ENCODE measurements at regions not wholly inside any gene's neighbourhood (a gene's known extent, or its start where the extent isn't known, plus 50 kb on each side); places are given as distances from the start of the nearest gene placed in this dataset.

- ChIA-PET CTCF (no interaction called here), POLR2A (no interaction called here)
- Mint-ChIP-seq H3K9me3 (no peaks in the 10 kb centered on the region), H3K36me3 (ENCODE audit: low read depth) (no peaks in the 10 kb centered on the region), H3K4me3 (no peak overlapping the region), H3K27me3 (no peaks in the 10 kb centered on the region), H3K4me1 (no peaks in the 10 kb centered on the region), H3K27ac (no peak overlapping the region)
- no peak for DNase-seq
Observed at GRCh38 chr2:164439885-164440284, 181.4 kb downstream of the GRB14 start.

- H3K36me3 Mint-ChIP-seq (ENCODE audit: low read depth) = no peaks in the 10 kb centered on the region
- no peak overlapping the region for H3K4me3 Mint-ChIP-seq
- no peak overlapping the region for H3K27ac Mint-ChIP-seq
- no peaks in the 10 kb centered on the region for H3K4me1 Mint-ChIP-seq
- POLR2A ChIA-PET = no interaction called here
- CTCF ChIA-PET = no interaction called here
- no peaks in the 10 kb centered on the region for H3K27me3 Mint-ChIP-seq
- no peak for DNase-seq
- H3K9me3 Mint-ChIP-seq = no peaks in the 10 kb centered on the region
Observed at GRCh38 chr2:164439235-164439634, 182.0 kb downstream of the GRB14 start.

GRCh38 chr2:164438490-164439205 lies 182.6 kb downstream of the GRB14 start:
- no peak overlapping the region for H3K4me3 Mint-ChIP-seq
- no peak overlapping the region for H3K27ac Mint-ChIP-seq
- ChIA-PET CTCF (no interaction called here), POLR2A (no interaction called here)
- H3K27me3 Mint-ChIP-seq = no peaks in the 10 kb centered on the region
- no peaks in the 10 kb centered on the region for H3K36me3 Mint-ChIP-seq (ENCODE audit: low read depth)
- no peak for DNase-seq
- H3K9me3 Mint-ChIP-seq = no peaks in the 10 kb centered on the region
- H3K4me1 Mint-ChIP-seq = no peaks in the 10 kb centered on the region

GRCh38 chr2:164436131-164436530 lies 185.2 kb downstream of the GRB14 start:
- H3K4me1 Mint-ChIP-seq = no peaks in the 10 kb centered on the region
- DNase-seq = no peak
- POLR2A ChIA-PET = no interaction called here
- no peaks in the 10 kb centered on the region for H3K27me3 Mint-ChIP-seq
- no peaks in the 10 kb centered on the region for H3K36me3 Mint-ChIP-seq (ENCODE audit: low read depth)
- no peak overlapping the region for H3K4me3 Mint-ChIP-seq
- CTCF ChIA-PET = no interaction called here
- H3K9me3 Mint-ChIP-seq = no peaks in the 10 kb centered on the region
- no peak overlapping the region for H3K27ac Mint-ChIP-seq

- ChIA-PET POLR2A (no interaction called here), CTCF (no interaction called here)
- no peak for DNase-seq
- H3K4me1 Mint-ChIP-seq = no peaks in the 10 kb centered on the region
- no peaks in the 10 kb centered on the region for H3K9me3 Mint-ChIP-seq
- H3K36me3 Mint-ChIP-seq (ENCODE audit: low read depth) = no peaks in the 10 kb centered on the region
- H3K27me3 Mint-ChIP-seq = no peaks in the 10 kb centered on the region
- no peak overlapping the region for H3K27ac Mint-ChIP-seq
- H3K4me3 Mint-ChIP-seq = no peak overlapping the region
Observed at GRCh38 chr2:164430166-164430783, 191.0 kb downstream of the GRB14 start.

GRCh38 chr2:164429354-164429753 lies 191.9 kb downstream of the GRB14 start:
- no peak overlapping the region for H3K27ac Mint-ChIP-seq
- ChIA-PET POLR2A (no interaction called here), CTCF (no interaction called here)
- no peaks in the 10 kb centered on the region for H3K9me3 Mint-ChIP-seq
- H3K36me3 Mint-ChIP-seq (ENCODE audit: low read depth) = no peaks in the 10 kb centered on the region
- no peaks in the 10 kb centered on the region for H3K27me3 Mint-ChIP-seq
- DNase-seq = no peak
- H3K4me1 Mint-ChIP-seq = no peaks in the 10 kb centered on the region
- H3K4me3 Mint-ChIP-seq = no peak overlapping the region

- Mint-ChIP-seq H3K36me3 (ENCODE audit: low read depth) (no peaks in the 10 kb centered on the region), H3K4me1 (no peaks in the 10 kb centered on the region), H3K27me3 (no peaks in the 10 kb centered on the region), H3K9me3 (no peaks in the 10 kb centered on the region), H3K27ac (no peak overlapping the region), H3K4me3 (no peak overlapping the region)
- CTCF ChIA-PET = no interaction called here
- no peak for DNase-seq
- POLR2A ChIA-PET = no interaction called here
Observed at GRCh38 chr2:164427111-164427510, 194.2 kb downstream of the GRB14 start.

GRCh38 chr2:164420787-164421186 lies 200.5 kb downstream of the GRB14 start:
- no peak overlapping the region for H3K27ac Mint-ChIP-seq
- ChIA-PET POLR2A (no interaction called here), CTCF (no interaction called here)
- no peak for DNase-seq
- H3K36me3 Mint-ChIP-seq (ENCODE audit: low read depth) = no peaks in the 10 kb centered on the region
- H3K4me1 Mint-ChIP-seq = no peaks in the 10 kb centered on the region
- H3K9me3 Mint-ChIP-seq = no peaks in the 10 kb centered on the region
- no peak overlapping the region for H3K4me3 Mint-ChIP-seq
- H3K27me3 Mint-ChIP-seq = no peaks in the 10 kb centered on the region

- H3K27me3 Mint-ChIP-seq = no peaks in the 10 kb centered on the region
- POLR2A ChIA-PET = no interaction called here
- no peaks in the 10 kb centered on the region for H3K9me3 Mint-ChIP-seq
- no peaks in the 10 kb centered on the region for H3K4me1 Mint-ChIP-seq
- no peak for DNase-seq
- no peak overlapping the region for H3K27ac Mint-ChIP-seq
- CTCF ChIA-PET = no interaction called here
- no peak overlapping the region for H3K4me3 Mint-ChIP-seq
- no peaks in the 10 kb centered on the region for H3K36me3 Mint-ChIP-seq (ENCODE audit: low read depth)
Observed at GRCh38 chr2:164412831-164413230, 208.5 kb downstream of the GRB14 start.

- Mint-ChIP-seq H3K4me1 (no peaks in the 10 kb centered on the region), H3K9me3 (no peaks in the 10 kb centered on the region), H3K36me3 (ENCODE audit: low read depth) (no peaks in the 10 kb centered on the region), H3K27ac (no peak overlapping the region), H3K27me3 (no peaks in the 10 kb centered on the region), H3K4me3 (no peak overlapping the region)
- ChIA-PET CTCF (no interaction called here), POLR2A (no interaction called here)
- no peak for DNase-seq
Observed at GRCh38 chr2:164389411-164389810, 231.9 kb downstream of the GRB14 start.

- Mint-ChIP-seq H3K4me3 (no peak overlapping the region), H3K27me3 (no peaks in the 10 kb centered on the region), H3K9me3 (no peaks in the 10 kb centered on the region), H3K27ac (no peak overlapping the region), H3K36me3 (ENCODE audit: low read depth) (no peaks in the 10 kb centered on the region), H3K4me1 (no peaks in the 10 kb centered on the region)
- no peak for DNase-seq
- POLR2A ChIA-PET = no interaction called here
- CTCF ChIA-PET = no interaction called here
Observed at GRCh38 chr2:164388511-164388910, 232.8 kb downstream of the GRB14 start.

- Mint-ChIP-seq H3K4me3 (no peak overlapping the region), H3K4me1 (no peaks in the 10 kb centered on the region), H3K27me3 (no peaks in the 10 kb centered on the region), H3K27ac (no peak overlapping the region), H3K36me3 (ENCODE audit: low read depth) (no peaks in the 10 kb centered on the region), H3K9me3 (no peaks in the 10 kb centered on the region)
- ChIA-PET CTCF (no interaction called here), POLR2A (no interaction called here)
- no peak for DNase-seq
Observed at GRCh38 chr2:164386231-164386630, 235.1 kb downstream of the GRB14 start.

- POLR2A ChIA-PET = no interaction called here
- H3K4me3 Mint-ChIP-seq = no peak overlapping the region
- DNase-seq = no peak
- CTCF ChIA-PET = no interaction called here
- no peaks in the 10 kb centered on the region for H3K27me3 Mint-ChIP-seq
- H3K27ac Mint-ChIP-seq = no peak overlapping the region
- H3K4me1 Mint-ChIP-seq = no peaks in the 10 kb centered on the region
- no peaks in the 10 kb centered on the region for H3K9me3 Mint-ChIP-seq
- H3K36me3 Mint-ChIP-seq (ENCODE audit: low read depth) = no peaks in the 10 kb centered on the region
Observed at GRCh38 chr2:164384434-164384833, 236.8 kb downstream of the GRB14 start.

- Mint-ChIP-seq H3K27me3 (no peaks in the 10 kb centered on the region), H3K9me3 (peaks cover 13% of the 10 kb centered on the region), H3K4me1 (no peaks in the 10 kb centered on the region), H3K4me3 (no peak overlapping the region), H3K36me3 (ENCODE audit: low read depth) (no peaks in the 10 kb centered on the region), H3K27ac (no peak overlapping the region)
- CTCF ChIA-PET = no interaction called here
- DNase-seq = no peak
- POLR2A ChIA-PET = no interaction called here
Observed at GRCh38 chr2:164371916-164372315, 249.4 kb downstream of the GRB14 start.
